Sigmoid colon (tissue), 6 donors: ENCODE measurements at regions not wholly inside any gene's neighbourhood (a gene's known extent, or its start where the extent isn't known, plus 50 kb on each side); places are given as distances from the start of the nearest gene placed in this dataset.
A peak's percentile ranks its signal among the peaks of the same experiment; 100 is the strongest.

Experiments used
- DNase-seq: peaks from one replicate; pipeline ENCODE4 v3.0.0-alpha.2; 2019
- H3K27ac ChIP-seq, 4 donors: fragments of 200-600 bp; sonication (generic); one replicate each; pipeline ENCODE4 v1.5.1; 2016 to 2019; ENCODE audit warnings: mild to moderate bottlenecking in 1 of 4
- H3K27me3 ChIP-seq, 3 donors: fragments of 200-600 bp; sonication (generic); one replicate each; pipeline ENCODE4 v1.5.1; 2019; ENCODE audit warnings: mild to moderate bottlenecking in 1 of 3
- H3K36me3 ChIP-seq, 4 donors: fragments of 200-600 bp; sonication (generic); one replicate each; pipeline ENCODE4 v1.5.1; 2016 to 2019
- H3K4me1 ChIP-seq, 4 donors: fragments of 200-600 bp; sonication (generic); one replicate each; pipeline ENCODE4 v1.5.1; 2017 to 2019
- H3K4me3 ChIP-seq, 4 donors: fragments of 200-600 bp; sonication (generic); one replicate each; pipeline ENCODE4 v1.5.1; 2017 to 2019; ENCODE audit warnings: mild to moderate bottlenecking in 2 of 4, moderate library complexity in 1 of 4
- H3K9me3 ChIP-seq, 4 donors: fragments of 200-600 bp in 3 of 4; sonication (generic) in 3 of 4; one replicate each; pipeline versions ENCODE4 v1.5.1 to v1.6.1; 2013 to 2019
- CTCF ChIP-seq, 4 experiments: fragments of 450-650 bp in 3 of 4; fragments of 200-600 bp in 1 of 4; IDR thresholded peaks; one replicate each; pipeline ENCODE4 v1.5.1; 2016 to 2019; ENCODE audit warnings: antibody characterized with exemption in 4 of 4, mild to moderate bottlenecking in 3 of 4, moderate library complexity in 2 of 4
- EP300 ChIP-seq, 4 donors: sonication (generic); formaldehyde crosslinking; IDR thresholded peaks; one replicate each; pipeline ENCODE4 v1.6.1; 2017; ENCODE audit warnings: antibody characterized with exemption in 4 of 4
- POLR2A ChIP-seq, 2 donors: fragments of 450-650 bp; IDR thresholded peaks; one replicate each; pipeline ENCODE4 v1.6.1; 2016; ENCODE audit warnings: antibody characterized with exemption in 2 of 2, mild to moderate bottlenecking in 2 of 2, moderate library complexity in 2 of 2
- POLR2AphosphoS5 ChIP-seq, 4 donors: sonication (generic); formaldehyde crosslinking; IDR thresholded peaks; one replicate each; pipeline ENCODE4 v1.6.1; 2017; ENCODE audit warnings: antibody characterized with exemption in 4 of 4
- WGBS, 2 donors: extraction: QIAGEN DNeasy Blood & Tissue Kit; methylation state at CpG; one replicate each; pipeline ENCODE4 v1.1.7; 2013; 5-methylcytosine and 5-hydroxymethylcytosine counted together
- intact Hi-C: fragments of 100-400 bp; cut with DNase I; formaldehyde crosslinking; loops from one replicate; pipeline ENCODE4 v1.15.1; 2023
- donor health status: healthy with polysubstance abuse.
- donor health status: healthy.

GRCh38 chr20:4554346-4554745 is 131.9 kb upstream of the PRNP start:
- no peaks in the 10 kb centered on the region for H3K36me3 ChIP-seq
- TF ChIP-seq POLR2AphosphoS5 (IDR thresholded peaks at IDR 0.05) = no peak
- no peak for TF ChIP-seq CTCF (IDR thresholded peaks at IDR 0.05)
- H3K27ac ChIP-seq = no peak overlapping the region
- no peak overlapping the region for H3K4me3 ChIP-seq
- intact Hi-C loops = no loop called here
- 66 to 81% methylated on average over 6 of the region's 6 CpGs for whole genome bisulfite sequencing, 2 donors
- H3K27me3 ChIP-seq = no peaks in the 10 kb centered on the region
- H3K9me3 ChIP-seq = peaks cover 0 to 3% (median 0%) of the 10 kb centered on the region in 4 donors
- DNase-seq = no peak
- H3K4me1 ChIP-seq = no peaks in the 10 kb centered on the region

GRCh38 chr20:4552075-4552640 is 134.1 kb upstream of the PRNP start:
- 78 to 84% methylated on average over 1 of the region's 1 CpG for whole genome bisulfite sequencing, 2 donors
- no peak overlapping the region for H3K27ac ChIP-seq
- H3K4me1 ChIP-seq = no peaks in the 10 kb centered on the region
- H3K27me3 ChIP-seq = no peaks in the 10 kb centered on the region
- no peak overlapping the region for H3K4me3 ChIP-seq
- no peaks in the 10 kb centered on the region for H3K36me3 ChIP-seq
- no peaks in the 10 kb centered on the region for H3K9me3 ChIP-seq
- TF ChIP-seq POLR2A (IDR thresholded peaks at IDR 0.05) (no peak), POLR2AphosphoS5 (IDR thresholded peaks at IDR 0.05) (no peak), CTCF (IDR thresholded peaks at IDR 0.05) (no peak), EP300 (IDR thresholded peaks at IDR 0.05) (no peak)
- intact Hi-C loops = no loop called here
- DNase-seq = no peak

- H3K27ac ChIP-seq = no peak overlapping the region
- no peaks in the 10 kb centered on the region for H3K9me3 ChIP-seq
- WGBS, 2 donors = 74 to 86% methylated on average over 1 of the region's 1 CpG
- DNase-seq = no peak
- H3K27me3 ChIP-seq = no peaks in the 10 kb centered on the region
- no peaks in the 10 kb centered on the region for H3K4me1 ChIP-seq
- H3K4me3 ChIP-seq = no peak overlapping the region
- H3K36me3 ChIP-seq = no peaks in the 10 kb centered on the region
- TF ChIP-seq CTCF (IDR thresholded peaks at IDR 0.05) (no peak), POLR2A (IDR thresholded peaks at IDR 0.05) (no peak), EP300 (IDR thresholded peaks at IDR 0.05) (no peak), POLR2AphosphoS5 (IDR thresholded peaks at IDR 0.05) (no peak)
- intact Hi-C loops = no loop called here
Measured at GRCh38 chr20:4550740-4551139, 135.5 kb upstream of the PRNP start.

GRCh38 chr20:4549711-4550259 is 136.5 kb upstream of the PRNP start:
- H3K36me3 ChIP-seq = no peaks in the 10 kb centered on the region
- intact Hi-C loops = no loop called here
- no peak overlapping the region for H3K4me3 ChIP-seq
- 66% methylated on average over 4 of the region's 4 CpGs for WGBS, 2 donors
- no peaks in the 10 kb centered on the region for H3K27me3 ChIP-seq
- TF ChIP-seq POLR2AphosphoS5 (IDR thresholded peaks at IDR 0.05) = peak in 2 of 4 donors; percentile 29 to 43
- no peak for TF ChIP-seq POLR2A (IDR thresholded peaks at IDR 0.05)
- no peaks in the 10 kb centered on the region for H3K4me1 ChIP-seq
- no peaks in the 10 kb centered on the region for H3K9me3 ChIP-seq
- no peak overlapping the region for H3K27ac ChIP-seq
- DNase-seq = no peak

GRCh38 chr20:4548552-4548951 is 137.7 kb upstream of the PRNP start:
- no peaks in the 10 kb centered on the region for H3K9me3 ChIP-seq
- intact Hi-C loops = no loop called here
- TF ChIP-seq EP300 (IDR thresholded peaks at IDR 0.05) (no peak), POLR2A (IDR thresholded peaks at IDR 0.05) (no peak)

GRCh38 chr20:4546786-4547185 is 139.5 kb upstream of the PRNP start:
- TF ChIP-seq CTCF (IDR thresholded peaks at IDR 0.05) = no peak
- no peak for TF ChIP-seq POLR2AphosphoS5 (IDR thresholded peaks at IDR 0.05)
- no peak for TF ChIP-seq EP300 (IDR thresholded peaks at IDR 0.05)
- TF ChIP-seq POLR2A (IDR thresholded peaks at IDR 0.05) = no peak
- WGBS, 2 donors = 75 to 78% methylated on average over 2 of the region's 2 CpGs
- no peak overlapping the region for H3K27ac ChIP-seq
- no peaks in the 10 kb centered on the region for H3K4me1 ChIP-seq
- no peaks in the 10 kb centered on the region for H3K9me3 ChIP-seq
- no peak for DNase-seq
- no peaks in the 10 kb centered on the region for H3K36me3 ChIP-seq
- no peak overlapping the region for H3K4me3 ChIP-seq
- no peaks in the 10 kb centered on the region for H3K27me3 ChIP-seq
- intact Hi-C loops = no loop called here

More at GRCh38 chr20:4548552-4548951, 137.7 kb upstream of the PRNP start:
- H3K4me1 ChIP-seq = no peaks in the 10 kb centered on the region
- DNase-seq = no peak
- 92 to 96% methylated on average over 2 of the region's 2 CpGs for WGBS, 2 donors
- H3K27me3 ChIP-seq = no peaks in the 10 kb centered on the region
- no peaks in the 10 kb centered on the region for H3K36me3 ChIP-seq
- H3K4me3 ChIP-seq = no peak overlapping the region
- H3K27ac ChIP-seq = no peak overlapping the region
